ENCODE measurements at regions not wholly inside any gene's neighbourhood (a gene's known extent, or its start where the extent isn't known, plus 50 kb on each side); places are given as distances from the start of the nearest gene placed in this dataset.

GRCh38 chr1:222357252-222357651, 190.7 kb downstream of the HHIPL2 start:
- H3K36me3 ChIP-seq, result no peaks in the 10 kb centered on the region
- no peaks in the 10 kb centered on the region for H3K4me1 ChIP-seq
- TF ChIP-seq EP300 (IDR thresholded peaks at IDR 0.05) (no peak), POLR2AphosphoS5 (IDR thresholded peaks at IDR 0.05) (no peak), POLR2A (IDR thresholded peaks at IDR 0.05) (no peak)
- TF ChIP-seq, protein P1, sequence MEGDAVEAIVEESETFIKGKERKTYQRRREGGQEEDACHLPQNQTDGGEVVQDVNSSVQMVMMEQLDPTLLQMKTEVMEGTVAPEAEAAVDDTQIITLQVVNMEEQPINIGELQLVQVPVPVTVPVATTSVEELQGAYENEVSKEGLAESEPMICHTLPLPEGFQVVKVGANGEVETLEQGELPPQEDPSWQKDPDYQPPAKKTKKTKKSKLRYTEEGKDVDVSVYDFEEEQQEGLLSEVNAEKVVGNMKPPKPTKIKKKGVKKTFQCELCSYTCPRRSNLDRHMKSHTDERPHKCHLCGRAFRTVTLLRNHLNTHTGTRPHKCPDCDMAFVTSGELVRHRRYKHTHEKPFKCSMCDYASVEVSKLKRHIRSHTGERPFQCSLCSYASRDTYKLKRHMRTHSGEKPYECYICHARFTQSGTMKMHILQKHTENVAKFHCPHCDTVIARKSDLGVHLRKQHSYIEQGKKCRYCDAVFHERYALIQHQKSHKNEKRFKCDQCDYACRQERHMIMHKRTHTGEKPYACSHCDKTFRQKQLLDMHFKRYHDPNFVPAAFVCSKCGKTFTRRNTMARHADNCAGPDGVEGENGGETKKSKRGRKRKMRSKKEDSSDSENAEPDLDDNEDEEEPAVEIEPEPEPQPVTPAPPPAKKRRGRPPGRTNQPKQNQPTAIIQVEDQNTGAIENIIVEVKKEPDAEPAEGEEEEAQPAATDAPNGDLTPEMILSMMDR (IDR thresholded peaks at IDR 0.05), result no peak
- H3K4me3 ChIP-seq, result no peak overlapping the region
- intact Hi-C loops (cut with DNase I), result no loop called here
- H3K27ac ChIP-seq, result no peak overlapping the region
- DNase-seq, result no peak
- 87 to 89% methylated on average over 4 of the region's 4 CpGs for WGBS, 2 donors
- no peaks in the 10 kb centered on the region for H3K27me3 ChIP-seq
- H3K9me3 ChIP-seq, result no peaks in the 10 kb centered on the region

GRCh38 chr1:222347627-222348026, 200.3 kb downstream of the HHIPL2 start:
- no peak overlapping the region for H3K4me3 ChIP-seq
- no peak for DNase-seq
- intact Hi-C loops (cut with DNase I), result no loop called here

DNA sequence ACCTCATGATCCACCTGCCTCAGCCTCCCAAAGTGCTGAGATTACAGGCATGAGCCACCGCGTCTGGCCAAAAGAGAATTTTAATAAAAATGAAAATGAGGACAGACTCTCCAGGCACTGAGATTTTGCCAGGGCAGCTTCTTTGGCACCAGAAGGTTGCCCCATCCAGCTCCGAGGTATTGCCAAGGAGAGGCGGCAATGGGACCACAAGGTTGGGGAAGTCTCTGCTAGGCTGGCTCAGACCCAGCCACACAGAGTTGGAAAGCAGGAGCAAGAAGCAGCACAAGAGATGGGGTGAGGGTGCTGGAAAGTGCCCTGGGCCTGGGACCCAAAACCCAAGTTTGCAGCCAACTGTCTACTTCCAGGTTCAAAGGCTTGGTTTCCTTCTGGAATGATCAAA, 200.9 kb downstream of the HHIPL2 start:
- H3K4me1 ChIP-seq, result no peaks in the 10 kb centered on the region
- H3K4me3 ChIP-seq, result no peak overlapping the region
- no peak for DNase-seq
- H3K36me3 ChIP-seq, result no peaks in the 10 kb centered on the region
- no peak overlapping the region for H3K27ac ChIP-seq
- no peaks in the 10 kb centered on the region for H3K9me3 ChIP-seq
- TF ChIP-seq POLR2AphosphoS5 (IDR thresholded peaks at IDR 0.05), result no peak
- no peak for TF ChIP-seq POLR2A (IDR thresholded peaks at IDR 0.05)
- TF ChIP-seq, protein P1 (IDR thresholded peaks at IDR 0.05), result no peak
- TF ChIP-seq EP300 (IDR thresholded peaks at IDR 0.05), result no peak
- 95 to 96% methylated on average over 4 of the region's 4 CpGs for WGBS, 2 donors
- intact Hi-C loops (cut with DNase I), result no loop called here
- no peaks in the 10 kb centered on the region for H3K27me3 ChIP-seq

More at GRCh38 chr1:222347627-222348026, 200.3 kb downstream of the HHIPL2 start:
- no peaks in the 10 kb centered on the region for H3K4me1 ChIP-seq
- WGBS, 2 donors, result 83 to 88% methylated on average over 3 of the region's 3 CpGs
- no peaks in the 10 kb centered on the region for H3K27me3 ChIP-seq
- H3K27ac ChIP-seq, result no peak overlapping the region
- H3K9me3 ChIP-seq, result no peaks in the 10 kb centered on the region
- no peaks in the 10 kb centered on the region for H3K36me3 ChIP-seq
- TF ChIP-seq POLR2A (IDR thresholded peaks at IDR 0.05) (no peak), EP300 (IDR thresholded peaks at IDR 0.05) (no peak), POLR2AphosphoS5 (IDR thresholded peaks at IDR 0.05) (no peak)
- TF ChIP-seq, protein P1 (IDR thresholded peaks at IDR 0.05), result no peak

DNA sequence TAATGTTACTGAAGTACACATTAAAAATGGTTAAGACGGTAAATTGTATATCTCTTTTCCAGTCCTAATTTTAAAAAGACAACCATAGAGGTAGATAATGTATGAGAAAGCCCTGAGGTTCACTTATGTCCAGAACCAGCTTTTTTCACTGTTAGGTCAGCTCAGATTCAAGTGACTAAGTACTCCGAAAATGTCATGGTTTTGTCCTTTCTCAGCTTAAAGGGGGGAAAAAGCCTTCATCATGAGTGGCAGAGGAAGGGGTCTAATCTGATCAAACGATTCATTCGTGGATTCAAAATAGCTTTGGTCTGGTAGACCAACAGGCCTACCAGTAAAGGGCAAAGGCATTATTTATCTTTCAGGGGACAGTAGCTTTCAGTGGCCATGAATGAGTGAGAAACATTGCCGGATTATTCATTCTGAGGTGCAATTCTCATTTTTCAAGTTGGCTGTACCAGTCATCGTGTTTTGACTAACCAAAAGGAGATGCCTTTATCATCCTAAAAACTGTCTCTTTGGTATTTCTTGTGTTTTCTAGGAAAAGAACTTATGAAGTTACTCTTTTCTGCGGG, 208.4 kb downstream of the HHIPL2 start:
- 67 to 91% methylated on average over 7 of the region's 7 CpGs for WGBS, 2 donors

More for the DNA sequence above, 208.4 kb downstream of the HHIPL2 start:
- Histone ChIP-seq H3K27ac (no peak overlapping the region), H3K36me3 (no peaks in the 10 kb centered on the region), H3K27me3 (no peaks in the 10 kb centered on the region), H3K4me1 (no peaks in the 10 kb centered on the region), H3K9me3 (no peaks in the 10 kb centered on the region), H3K4me3 (no peak overlapping the region)
- no peak for DNase-seq
- intact Hi-C loops (cut with DNase I), result no loop called here
- TF ChIP-seq, protein P1 (IDR thresholded peaks at IDR 0.05), result no peak
- no peak for TF ChIP-seq POLR2A (IDR thresholded peaks at IDR 0.05)

Measured in sigmoid colon (tissue), 6 donors.